T-helper 9 cell (primary cell): ENCODE measurements at regions not wholly inside any gene's neighbourhood (a gene's known extent, or its start where the extent isn't known, plus 50 kb on each side); places are given as distances from the start of the nearest gene placed in this dataset.

ENCODE experiments used
- DNase-seq: peaks from one replicate; pipeline ENCODE4 v3.0.0-alpha.2; 2020

DNA sequence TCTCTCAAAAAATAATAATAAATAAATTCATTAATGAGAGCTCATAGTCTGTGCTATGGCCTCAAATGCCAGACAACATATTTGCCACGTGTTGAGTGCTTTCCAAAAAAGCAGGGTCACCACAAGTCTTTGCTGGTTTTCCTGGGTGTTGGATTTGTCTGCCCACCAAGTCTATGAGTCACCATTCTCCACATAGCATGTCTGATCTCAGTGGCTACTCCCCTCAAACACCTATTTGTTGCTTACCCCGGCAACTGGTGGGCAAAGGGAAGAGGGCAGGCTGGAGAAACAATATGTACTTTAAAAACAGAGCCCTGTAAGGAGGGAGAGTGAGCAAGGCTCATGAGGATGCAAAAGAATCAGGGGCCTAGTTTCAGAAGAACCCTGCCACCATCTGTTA is 120.0 kb upstream of the ARRDC4 start:
- no peak for DNase-seq

- no peak for DNase-seq
These were observed 118.9 kb upstream of the ARRDC4 start for GRCh38 chr15:97841558-97841957.

DNA sequence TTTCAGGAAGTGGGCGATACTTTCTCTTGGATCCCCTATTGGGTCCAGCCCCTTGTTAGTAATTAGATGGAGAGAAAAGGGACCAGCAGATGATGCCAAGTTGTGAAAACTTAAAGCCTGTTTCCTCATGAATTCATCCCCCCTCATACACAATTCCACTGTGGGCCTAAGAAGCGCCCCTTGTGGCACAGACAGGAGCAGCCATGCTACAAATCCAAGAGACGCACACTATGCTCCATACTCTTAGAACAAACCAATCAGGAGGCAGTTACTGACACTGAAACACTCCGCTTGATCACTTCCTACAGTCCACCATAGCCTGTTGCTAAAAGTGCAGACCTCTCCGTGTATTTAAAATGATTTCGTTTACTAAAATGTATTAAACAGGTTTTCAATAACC is 111.3 kb upstream of the ARRDC4 start:
- no peak for DNase-seq

DNA sequence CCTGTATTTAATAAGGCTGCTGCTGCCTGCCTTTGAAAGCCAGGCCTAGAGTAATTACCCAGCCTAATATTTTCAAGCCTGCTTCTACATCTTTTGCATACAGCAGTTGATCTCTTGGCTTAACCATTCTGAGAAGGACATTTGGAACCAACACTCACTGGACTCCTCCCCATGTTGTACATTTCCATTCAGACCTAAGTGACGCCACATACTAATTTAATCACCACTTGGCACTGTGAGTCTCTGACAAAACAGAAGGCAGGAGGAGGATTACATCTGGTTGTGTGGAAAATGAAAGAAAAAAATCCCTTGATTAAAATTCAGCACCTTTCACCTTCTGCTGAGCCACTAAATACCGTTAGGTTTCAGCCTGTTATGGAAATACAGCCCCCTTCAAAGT is 102.2 kb upstream of the ARRDC4 start:
- no peak for DNase-seq

DNA sequence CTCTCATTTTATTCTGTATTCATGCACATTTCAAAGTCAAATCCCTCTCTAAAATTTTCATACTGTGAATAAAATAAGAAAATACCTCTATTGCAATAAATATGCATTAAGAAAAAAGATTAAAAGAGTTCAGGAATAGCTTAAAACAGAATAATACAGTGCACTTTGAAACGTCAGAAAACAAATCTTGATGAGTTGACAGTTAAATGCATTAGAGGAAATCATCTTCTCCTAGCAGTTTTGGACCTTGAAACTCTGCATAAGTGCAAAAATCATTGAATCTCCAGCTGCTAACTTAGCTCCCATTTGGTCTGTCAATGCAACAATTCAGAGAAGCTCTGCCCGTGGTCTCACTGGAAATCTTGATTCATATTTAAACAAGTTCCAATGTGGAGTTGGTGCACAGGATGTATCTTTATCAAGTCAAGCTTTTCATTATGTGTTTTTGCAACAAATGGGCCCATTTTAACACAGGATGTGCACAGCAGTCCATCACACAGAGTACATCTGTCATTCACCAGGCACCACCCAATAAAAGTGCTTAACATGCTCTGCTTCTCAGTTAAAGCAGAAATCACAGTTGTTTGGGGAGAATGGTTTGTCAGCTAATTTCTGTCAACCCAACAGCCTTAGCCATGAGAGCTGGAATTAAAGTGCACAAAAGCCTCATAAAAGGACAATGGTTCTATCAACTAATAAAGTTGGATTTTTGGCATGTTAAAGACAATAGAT is 98.8 kb upstream of the ARRDC4 start:
- DNase-seq = no peak

DNA sequence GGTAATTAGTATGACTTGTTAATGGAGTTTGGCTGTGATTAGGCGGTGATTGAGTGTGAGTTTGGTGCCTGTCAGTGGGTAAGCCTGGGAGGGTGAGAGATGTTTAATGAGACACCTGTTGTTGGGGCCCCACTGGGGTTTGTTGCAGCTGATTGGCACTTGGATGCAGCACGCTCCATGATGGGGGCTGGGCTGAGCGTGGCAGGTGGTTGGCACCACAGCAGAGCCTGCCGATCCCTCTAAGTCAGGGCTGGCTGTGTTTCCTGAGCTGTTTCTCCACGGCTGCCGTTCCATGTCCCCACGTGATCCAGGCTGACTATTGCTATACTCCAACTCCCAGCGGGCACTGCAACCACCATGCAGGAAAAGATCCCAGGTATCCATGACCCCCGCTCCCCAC is 93.5 kb upstream of the ARRDC4 start:
- no peak for DNase-seq

DNA sequence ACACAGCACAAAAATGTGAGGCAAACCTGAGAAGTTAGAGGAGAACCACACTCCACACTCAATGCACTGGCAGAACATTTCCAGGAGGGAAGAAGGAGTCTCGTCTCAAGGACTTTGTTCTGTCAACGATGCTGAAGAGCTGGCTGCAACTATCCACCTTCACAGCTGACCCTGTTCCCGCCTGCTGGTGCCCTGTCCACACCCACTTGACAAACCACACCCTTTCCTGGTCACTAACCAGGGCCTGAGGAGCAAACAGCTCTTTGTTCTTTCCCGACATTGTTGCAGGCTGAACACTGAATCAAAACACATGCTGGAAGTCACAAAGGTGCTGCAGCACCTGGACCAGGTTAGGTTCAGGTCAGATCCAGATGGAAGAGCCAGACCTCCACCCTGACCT is 92.6 kb upstream of the ARRDC4 start:
- DNase-seq = no peak

- no peak for DNase-seq
These were observed 91.5 kb upstream of the ARRDC4 start for GRCh38 chr15:97868981-97869380.

DNA sequence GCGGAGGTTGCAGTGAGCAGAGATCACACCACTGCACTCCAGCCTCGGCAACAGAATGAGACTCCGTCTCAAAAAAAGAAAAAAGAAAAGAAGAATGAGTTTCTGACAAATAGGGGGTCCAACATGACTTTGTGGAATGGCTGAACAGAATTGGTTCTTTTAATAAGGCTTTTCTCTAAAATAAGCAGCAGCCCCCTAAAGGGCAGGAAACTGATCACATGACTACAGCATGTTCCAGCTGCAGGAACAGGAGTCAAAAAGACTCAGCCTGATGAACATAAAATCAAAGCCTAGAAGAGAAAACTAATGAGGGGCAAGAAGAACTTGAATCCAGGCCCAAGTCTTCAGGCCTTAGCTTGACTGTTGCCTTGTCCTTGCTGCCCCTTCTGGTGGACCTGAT is 89.7 kb upstream of the ARRDC4 start:
- DNase-seq = no peak

- no peak for DNase-seq
These were observed 86.4 kb upstream of the ARRDC4 start for GRCh38 chr15:97874139-97874538.

- no peak for DNase-seq
These were observed 85.4 kb upstream of the ARRDC4 start for GRCh38 chr15:97875025-97875512.

- DNase-seq = no peak
These were observed 84.8 kb upstream of the ARRDC4 start for GRCh38 chr15:97875513-97876280.

- no peak for DNase-seq
These were observed 84.2 kb upstream of the ARRDC4 start for GRCh38 chr15:97876281-97876675.

DNA sequence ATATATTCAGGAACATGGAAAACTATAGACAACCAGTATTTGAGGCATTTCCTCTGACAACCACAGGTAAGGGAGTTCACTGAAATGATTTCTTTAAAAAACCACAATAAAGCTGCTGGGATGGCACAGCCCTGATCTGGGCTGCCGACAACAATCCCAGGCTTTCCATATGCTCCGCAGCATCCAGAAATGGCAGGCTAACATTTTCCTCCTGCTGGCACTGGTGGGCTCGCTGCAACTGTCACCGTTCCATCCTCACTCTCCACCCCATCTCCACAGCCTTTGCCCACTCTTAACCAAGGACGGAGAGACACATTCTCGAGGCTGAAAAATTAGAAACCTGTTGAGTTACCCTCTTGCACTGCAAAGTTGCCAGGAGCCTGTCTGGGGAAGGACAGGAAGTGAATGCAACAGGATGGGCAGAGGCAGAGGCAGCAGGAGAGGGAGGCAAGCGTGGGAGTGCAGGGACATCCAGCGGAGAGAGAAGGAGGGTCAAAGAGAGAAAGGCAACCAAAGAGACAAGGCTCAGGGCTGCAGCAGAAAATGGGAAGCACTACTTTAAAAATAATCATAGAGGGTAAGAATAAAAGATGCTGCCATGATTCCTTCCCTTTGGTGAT is 79.0 kb upstream of the ARRDC4 start:
- DNase-seq = no peak

GRCh38 chr15:97884513-97885131 is 75.9 kb upstream of the ARRDC4 start:
- no peak for DNase-seq

GRCh38 chr15:97890307-97890706 is 70.2 kb upstream of the ARRDC4 start:
- no peak for DNase-seq

DNA sequence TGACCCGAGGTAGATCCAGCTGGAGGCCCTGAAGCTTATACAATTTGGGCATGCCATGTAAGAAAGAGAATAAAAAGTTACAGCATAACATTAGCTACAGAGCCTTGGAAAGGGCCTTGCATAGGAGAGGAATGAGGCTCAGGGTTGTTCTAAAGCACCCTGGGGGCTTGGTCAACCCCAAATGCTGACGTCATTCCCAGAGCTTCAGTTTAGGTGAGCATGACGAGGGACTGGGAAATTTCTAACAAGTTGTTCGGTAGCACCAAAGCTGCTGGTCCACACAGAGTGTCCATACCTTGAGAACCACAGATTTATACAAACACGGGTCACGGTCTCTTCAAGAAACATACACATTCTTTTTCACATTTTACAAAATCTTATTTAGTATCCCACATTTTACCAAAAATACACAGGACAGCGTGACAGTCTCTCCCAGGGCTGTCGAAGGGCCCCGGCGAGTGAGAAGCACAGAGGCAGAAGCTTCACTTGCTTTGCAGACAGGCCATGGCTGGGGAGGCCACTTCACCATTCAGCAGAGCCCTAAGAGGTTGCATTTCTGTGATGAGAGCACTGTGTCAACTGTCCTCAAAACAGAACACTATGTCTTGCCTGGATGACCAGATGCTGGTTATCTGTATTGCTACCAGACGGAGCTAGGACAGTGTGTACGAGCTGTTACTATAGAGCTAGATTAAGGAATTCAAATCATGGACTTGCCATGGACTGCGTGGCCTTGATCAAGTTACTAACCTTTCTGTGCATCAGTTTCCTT is 68.2 kb upstream of the ARRDC4 start:
- DNase-seq = no peak

GRCh38 chr15:97893967-97894366 is 66.5 kb upstream of the ARRDC4 start:
- no peak for DNase-seq

DNA sequence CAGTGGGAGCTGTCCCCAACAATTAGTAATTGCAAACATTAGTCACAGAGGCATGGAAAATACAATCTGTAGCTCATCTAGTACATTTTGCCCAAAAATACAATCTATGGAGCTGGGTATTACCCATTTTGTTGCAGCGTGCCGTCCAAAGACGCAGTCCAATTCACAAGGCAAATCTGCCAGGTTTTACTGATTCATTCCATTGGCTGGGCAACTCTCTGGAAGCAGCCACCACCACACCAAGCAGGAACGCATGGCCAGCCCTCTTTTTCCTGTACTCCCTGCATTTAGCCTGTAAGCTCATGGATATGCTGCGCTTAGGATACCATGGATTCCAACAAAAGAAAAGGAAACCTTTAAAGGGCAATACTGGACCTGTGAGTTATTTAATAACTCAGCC is 60.5 kb upstream of the ARRDC4 start:
- no peak for DNase-seq

- DNase-seq = no peak
These were observed 58.2 kb upstream of the ARRDC4 start for GRCh38 chr15:97902140-97902780.

DNA sequence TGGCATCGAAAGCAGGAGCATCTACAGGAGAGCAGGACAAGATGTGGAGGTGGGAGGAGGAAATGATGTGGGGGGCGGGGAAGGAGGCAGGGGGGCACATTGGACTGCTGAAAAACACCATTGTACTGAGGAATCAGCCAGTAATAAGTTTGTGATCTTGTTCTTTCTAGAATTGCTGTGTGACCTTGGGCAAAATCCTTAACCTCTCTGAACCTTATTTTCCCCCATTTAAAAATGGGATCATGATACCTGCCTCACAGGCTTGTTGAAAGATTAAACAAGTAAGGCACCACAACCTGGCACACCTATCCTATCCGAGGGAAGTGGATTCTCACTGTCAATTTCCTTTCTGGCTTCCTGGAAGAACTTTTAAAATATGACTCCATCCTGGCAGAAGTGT is 56.9 kb upstream of the ARRDC4 start:
- no peak for DNase-seq

DNA sequence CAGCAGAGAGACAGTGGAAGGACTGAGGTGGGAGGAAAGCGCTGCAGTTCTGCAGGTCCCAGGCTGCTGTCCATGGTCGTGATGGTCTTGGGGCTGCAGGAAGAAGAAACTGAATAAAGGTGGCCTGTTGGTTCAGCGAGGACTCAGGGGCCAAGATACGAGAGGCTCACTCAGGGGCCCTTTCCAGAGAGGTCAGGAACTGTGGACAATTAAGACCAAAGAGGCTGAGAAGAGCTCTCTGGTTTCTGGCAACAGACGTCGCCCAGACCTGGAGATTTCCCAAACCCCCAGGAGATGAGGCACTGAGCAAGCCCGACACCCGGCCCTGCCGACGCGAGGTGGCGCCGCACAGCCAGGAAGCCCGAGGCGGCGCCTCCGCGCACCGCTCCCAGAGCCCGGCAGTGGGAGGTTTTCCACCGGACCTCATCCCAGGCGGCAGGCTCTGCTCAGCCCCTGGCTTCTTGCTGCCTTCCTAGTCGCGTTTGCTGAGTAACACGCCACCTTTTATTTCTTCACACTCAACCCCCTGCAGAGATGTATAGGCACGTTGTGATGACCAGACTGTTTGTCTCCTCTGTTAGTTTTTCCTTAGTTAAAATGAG is 56.4 kb upstream of the ARRDC4 start:
- DNase-seq = no peak
